ENCODE measurements at regions not wholly inside any gene's neighbourhood (a gene's known extent, or its start where the extent isn't known, plus 50 kb on each side); places are given as distances from the start of the nearest gene placed in this dataset.

DNA sequence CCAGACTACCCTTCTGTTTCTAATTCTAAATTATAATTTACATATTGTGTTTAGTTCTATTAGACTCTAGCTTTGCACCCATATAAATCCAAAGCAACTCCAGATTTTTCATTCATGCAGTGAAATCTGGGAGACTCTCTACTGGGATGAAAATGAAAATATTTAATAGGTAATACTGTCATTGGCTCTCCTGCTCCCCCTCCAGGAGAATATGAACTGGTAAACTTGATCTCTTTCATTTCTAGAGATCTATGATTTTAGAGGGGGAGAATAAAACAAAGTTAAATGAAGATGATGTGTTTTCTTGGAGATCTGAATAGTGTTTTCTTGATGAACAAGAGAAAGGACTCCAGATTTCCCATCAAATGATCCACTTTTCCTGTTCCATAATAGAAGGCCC is 104.3 kb upstream of the TMCC3 start:
- DNase-seq: no peak

DNA sequence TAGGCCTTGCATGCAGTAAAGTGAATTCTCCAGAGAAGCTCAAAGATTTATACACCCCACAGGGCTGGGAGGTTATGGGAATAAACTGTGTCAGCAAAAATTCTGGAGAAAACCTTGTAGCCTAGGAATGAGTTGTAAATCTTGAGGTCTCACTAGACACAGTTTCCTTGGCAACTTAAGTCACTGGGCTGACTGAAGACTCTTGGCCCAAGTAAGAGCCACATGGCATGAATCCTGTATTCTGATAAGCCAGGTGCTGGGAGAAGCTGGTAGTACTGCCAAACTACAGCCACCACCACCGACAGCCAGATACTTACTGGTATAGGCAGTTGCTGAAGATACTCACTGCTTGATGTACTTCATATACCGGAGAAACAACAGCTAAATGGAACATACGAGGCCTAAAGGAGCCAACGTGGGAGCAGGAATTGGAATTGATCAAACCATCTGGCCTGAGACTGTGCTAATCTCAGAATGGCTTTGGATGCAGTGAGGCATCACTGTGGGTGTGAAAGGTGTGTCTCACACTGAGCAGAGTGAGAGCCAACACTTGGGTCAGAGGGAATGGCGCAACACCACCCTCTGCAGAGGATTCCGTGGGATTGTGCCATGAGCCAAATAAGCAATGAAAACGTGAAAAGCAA is 102.8 kb upstream of the TMCC3 start:
- DNase-seq: peak in 2 of 56 donors; percentile 2 to 12

DNA sequence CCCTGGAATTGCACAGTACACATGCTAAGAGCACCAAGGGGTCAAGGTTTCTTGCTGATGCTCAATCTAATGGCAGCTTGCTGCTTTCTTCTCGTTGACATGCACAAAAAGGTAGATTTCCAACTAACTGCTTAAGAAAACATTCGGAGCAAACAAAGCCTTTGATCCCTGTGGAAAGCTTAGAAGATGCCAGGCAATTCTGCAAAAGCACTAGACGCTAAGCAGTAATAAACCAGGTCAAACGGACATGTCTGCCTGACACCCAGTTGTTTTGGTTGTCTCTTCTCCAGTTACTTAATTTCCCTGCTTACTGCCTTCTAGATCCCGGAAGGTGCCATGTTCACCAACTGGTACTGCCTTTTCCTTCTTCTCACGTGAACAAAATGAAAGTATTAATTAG is 100.5 kb upstream of the TMCC3 start:
- no peak for DNase-seq

DNA sequence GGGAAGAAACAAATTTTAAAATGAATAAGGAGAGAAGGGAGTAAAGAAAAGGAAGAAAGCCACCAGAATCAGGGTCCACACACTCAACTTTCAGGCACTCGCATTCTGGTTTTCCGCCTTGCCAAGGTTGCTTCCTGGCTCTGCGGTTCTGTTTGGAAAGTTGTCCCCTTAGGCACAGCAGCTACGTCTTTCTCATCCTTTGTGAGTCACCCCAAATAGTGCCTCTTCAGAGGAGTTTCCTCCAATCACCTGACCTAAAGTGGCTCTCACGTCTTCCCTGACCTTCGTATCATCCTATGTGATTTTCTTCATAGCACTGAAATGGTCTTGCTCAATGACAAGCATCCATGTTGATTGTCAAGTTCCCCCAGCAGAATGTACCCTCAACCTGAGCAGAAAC is 99.5 kb upstream of the TMCC3 start:
- DNase-seq: no peak

DNA sequence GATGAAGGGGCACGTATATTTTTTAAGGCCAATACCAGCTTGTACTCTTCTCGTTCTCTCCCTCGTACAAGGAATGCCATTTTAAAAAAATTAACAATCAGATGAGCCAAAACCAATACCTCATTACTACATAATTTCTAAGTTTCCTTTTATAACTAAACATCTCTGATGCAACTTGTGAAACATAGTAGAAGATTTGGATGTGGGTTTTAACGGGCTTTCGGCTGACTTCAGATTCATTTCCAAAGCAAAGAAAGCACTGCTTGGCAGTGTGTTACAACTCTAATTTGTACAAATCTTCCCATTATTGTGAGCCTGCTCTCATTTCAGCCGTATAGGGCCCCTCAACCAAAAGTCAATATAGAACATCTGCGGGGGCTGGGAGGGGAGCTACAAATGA is 99.1 kb upstream of the TMCC3 start:
- no peak for DNase-seq

DNA sequence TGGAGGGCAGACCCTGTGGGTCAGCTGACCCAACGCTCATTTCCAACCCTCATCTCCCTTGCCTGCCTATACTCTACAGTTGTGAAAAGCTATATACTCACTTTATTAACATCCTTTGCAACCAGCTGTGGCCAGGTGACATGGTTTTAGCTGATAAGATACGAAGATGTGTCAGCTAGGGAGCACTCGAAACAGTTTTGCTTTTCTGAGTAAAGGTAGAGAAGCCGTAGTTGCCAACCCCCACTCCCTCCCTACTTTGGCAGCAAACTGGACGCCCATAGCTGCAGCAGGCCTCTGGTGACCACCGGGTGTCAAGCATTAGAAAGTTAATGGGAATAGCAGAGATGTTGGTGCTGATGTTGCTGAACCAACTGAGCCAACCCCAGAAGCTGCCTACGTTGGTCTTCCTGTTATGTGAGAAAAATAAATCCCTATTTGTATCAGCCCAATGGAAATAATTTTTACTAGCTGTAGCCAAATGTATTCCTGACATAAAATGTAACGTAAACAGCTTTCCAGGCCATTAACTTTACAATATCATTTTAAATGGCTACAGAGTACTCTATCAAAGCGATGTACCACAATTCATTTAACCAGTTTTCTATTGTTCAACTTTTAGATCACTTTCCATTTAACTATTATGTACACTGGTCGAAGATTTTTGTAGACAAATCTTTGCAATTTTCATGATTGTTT is 98.5 kb upstream of the TMCC3 start:
- DNase-seq: no peak

DNA sequence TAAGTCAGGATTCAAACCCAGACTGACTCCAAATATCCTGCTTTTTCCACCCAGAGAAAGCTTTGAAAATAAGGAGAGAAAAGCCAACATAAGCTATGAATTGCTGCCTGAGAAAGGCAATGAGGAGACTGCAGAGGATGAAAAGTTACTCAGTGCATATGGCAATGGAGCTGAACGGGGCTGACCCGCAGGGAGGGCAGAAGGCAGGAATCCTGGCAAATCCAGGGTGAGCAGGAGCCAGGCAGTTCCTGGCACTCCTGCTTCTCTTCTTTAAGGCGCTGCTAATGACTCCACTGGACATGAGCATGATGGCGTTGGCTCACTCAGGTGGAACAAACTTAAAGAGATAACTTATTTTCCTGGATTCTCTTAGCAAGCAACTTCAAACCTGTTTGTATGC is 95.2 kb upstream of the TMCC3 start:
- DNase-seq: no peak

DNA sequence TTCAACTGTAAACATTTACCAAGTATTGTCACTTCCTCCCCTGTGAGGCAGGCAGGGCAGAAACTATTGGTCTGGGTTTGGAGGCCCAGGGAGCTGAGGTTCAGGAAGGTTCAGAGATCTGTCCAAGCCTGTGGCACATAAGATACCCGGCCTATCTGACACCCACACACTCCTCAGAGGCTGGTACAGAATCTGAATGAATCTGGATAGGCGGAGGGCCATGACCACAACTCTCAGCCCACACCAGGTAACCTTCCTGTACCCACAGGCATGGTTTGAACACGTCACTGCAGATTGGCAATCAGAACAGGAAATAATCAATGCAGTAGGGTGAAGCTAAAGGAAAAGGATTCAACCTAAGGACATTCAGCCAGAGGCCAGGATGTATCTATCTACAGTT is 92.8 kb upstream of the TMCC3 start:
- no peak for DNase-seq

DNA sequence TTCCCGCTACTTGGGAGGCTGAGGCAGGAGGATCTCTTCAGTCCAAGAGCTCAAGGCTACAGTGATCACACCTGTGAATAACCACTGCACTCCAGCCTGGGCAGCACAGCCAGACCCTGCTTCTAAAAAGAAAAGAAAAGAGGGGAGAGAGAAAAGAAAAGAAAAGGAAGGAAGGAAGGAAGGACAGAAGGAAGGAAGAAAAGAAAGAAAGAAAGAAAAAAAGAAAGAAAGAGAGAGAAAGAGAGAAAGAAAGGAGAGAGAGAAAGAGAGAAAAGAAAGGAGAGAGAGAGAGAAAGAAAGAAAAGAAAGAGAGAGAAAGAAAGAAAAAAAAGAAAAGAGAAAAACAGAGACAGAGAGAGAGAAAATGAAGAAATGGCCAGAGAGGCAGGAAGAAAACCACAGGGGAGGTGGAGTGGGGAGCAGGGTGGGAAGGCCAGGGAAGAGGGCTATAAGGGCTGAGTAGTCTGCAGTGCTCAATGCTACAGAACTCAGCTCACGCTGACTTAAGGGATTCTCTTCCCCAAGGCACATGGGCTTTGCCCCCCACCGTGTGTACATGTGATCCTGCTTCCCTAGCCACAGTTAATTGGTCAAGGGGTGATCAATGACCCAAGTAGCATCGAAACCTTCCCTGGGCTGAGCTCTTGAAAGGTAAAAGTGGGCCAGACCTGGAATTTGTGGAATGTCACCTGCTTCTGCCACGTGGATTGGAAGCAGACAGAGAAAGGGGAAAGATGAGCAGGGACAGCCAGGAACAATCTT is 90.4 kb upstream of the TMCC3 start:
- DNase-seq: no peak

DNA sequence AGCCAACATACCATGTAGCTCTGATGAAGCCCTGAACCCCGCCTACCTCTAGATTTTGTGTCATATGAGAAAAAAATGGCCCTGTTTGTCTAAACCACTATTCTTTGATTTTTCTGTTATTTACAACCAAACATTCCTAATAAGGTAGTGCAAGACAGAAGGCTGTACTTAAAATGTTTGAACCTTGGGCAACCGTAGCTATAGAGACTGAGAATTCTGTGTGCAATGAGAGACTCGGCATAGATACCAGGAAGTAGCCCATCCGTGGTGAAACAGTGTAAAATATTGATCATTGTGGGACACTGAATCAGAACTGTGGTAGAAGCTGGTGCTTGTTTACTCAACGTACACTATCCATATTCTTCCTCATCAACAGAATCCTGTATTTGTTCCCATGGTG is 86.5 kb upstream of the TMCC3 start:
- no peak for DNase-seq

DNA sequence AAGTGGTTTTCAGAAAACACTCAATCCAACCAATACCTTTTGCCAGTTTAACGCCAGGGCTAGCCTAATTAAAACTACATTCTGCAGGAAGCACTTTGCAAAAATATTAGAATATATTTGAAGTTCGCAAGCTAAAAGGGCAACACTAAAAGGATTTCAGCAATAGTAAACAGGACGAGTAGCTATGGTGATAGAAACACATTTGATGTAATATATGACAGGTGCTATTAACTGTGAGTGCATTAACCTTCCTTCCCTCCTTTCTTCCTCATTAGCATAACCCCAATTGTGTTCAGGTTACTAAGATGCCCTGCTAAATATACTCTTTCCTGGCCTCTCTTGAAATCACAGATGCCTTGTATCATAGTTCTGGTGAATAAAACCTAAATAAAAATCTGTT is 85.6 kb upstream of the TMCC3 start:
- no peak for DNase-seq

DNA sequence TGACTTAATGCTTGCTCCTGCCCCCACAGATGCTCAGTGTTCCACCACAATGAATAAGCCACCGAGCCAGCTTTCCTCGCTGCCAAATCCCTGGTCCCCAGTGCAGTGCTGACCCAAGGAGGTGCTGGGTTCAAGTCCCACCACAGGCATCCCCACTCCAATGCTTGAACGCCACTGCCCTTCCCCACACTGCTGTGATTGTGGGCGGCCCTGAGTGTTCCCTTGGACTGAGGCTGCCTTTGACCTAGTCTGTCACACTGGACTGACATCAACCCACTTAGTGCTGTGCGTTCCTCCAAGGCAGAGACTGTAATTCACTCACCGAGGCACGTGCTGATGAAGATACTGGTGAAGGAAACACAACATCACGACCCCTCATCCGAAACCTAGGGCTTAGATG is 83.4 kb upstream of the TMCC3 start:
- DNase-seq: no peak

DNA sequence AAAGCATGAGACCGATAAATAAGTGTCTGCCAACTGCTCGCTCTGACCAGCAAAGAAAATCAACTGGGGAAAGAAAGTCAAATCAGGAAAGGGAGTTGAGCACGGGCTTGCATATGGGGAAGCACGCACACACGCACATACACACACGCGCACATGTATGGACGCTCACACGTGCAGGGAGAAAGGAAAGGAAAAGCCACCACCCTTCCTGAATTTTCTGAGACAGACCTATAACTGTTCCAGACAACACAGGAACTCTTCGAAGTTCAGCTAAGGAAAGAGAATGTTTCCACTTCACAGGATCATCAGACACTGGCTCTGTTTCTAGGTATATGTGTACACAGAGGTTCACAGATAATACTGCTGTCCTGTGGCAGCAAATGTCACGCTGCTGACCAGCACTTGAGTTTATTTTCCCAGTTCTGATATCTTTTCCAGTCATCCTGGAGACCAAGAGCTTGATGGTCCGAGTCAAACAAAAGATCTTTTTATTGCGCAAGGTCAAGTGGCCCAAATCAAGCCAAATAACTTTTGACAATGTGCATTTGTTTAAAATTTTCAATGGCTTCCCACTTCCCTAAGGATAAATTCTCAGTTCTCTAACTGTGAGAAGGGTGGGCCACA is 82.1 kb upstream of the TMCC3 start:
- DNase-seq: no peak

DNA sequence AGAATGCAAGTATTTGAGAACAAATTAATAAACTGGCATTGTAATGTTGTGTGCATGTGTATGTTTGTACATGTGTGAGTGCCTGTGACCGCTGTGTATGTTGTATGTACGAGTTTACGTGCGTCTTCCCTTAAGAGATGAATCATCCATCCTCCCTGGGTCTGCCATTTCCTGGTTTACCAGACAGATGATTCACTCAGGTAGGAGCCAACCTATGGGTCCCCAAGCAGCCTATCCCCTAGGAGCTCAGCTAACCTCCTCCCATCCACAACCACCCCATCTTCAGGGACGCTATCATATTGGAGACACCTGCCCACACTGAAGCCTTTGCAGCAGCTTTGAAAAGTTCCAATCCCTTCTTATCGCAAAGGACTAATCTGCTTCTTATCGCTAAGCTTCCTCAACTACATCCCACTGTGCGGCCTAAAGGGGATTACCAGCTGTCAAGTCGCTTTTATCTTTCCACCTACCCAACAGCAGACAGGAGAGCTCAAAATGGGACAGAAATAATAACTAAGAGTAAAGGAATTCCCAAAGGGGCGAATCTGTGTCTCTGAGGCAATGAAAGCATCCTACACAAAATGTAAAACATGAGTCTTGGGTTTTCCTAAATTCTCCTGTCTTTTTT is 81.5 kb upstream of the TMCC3 start:
- no peak for DNase-seq

DNA sequence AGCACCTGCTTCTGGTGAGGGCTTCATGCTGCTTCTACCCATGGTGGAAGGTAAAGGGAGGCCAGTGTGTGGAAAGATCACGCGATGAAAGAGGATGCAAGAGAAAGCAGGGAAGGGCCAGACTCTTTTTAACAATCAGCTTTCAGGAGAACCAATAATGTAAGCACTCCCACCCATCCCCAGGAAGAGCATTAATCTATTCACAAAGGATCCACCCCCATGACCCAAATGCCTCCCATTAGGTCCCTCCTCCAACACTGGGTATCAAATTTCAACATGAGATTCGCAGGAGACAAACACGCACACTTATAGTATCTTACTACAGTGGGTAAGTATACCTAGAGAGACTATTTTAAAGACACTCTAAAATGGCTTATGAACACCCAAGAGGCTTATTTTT is 80.5 kb upstream of the TMCC3 start:
- DNase-seq: no peak

DNA sequence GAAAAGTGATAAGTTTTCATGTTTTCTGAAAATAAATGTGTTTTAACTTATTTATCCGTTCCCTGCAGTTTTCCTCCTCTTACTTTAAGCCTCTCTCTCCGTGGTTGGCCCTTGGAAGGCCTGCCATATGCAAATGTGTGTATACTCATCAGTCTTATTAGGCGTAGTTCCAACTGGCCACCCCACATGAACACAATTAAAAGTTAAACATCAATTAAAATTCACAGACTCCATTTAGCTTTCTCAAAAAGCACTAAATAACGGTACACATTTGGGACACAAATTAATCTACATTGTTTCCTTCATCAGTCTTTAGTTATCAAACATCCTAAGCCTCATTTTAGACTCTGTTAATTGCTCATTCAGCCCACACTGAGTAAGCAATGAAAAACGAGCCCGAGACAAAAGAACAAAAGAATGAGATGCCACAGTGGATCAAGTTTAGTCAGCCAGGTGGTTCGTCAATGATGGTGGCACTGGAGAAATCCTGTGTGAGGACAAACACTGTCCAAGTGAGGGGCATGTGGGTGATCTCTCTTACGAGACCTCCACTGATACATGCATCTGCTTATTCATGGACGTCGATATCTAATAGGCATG is 76.0 kb upstream of the TMCC3 start:
- no peak for DNase-seq

DNA sequence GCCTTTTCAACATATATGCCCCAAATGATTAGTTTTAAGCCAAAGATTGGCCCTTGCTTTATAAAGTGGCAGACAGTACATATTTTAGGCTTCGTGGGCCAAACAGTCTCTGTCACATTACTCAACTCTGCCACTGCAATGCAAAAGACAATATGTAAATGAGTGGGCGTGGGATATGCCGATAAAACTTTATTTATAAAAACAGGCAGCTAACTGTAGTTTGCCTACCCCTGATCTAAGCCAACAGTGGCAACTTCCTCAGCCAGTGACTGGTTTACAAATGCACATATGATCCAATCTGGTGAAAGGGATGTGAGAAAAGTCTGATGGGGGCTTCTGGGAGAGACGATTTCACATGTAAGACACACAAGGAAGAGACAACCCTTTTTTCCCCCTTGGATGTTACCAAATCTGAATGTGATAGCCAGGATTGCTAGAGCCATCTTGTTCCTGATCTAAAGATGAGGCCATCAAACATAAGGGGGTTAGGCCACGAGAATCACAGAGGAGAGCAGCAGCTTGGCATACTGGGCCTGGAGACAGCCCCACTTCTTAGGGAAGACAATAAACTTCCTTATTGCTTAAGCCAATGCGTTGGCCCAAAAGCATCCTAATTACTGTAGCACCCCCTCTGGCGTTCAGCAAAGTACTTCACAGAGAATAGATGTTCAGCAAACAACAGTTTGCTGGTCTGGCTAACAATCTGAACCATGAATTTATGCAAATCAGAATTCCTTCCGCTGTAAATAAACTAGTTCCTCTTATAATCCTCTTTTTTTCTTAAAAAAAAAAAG is 75.2 kb upstream of the TMCC3 start:
- peak in 2 of 56 donors; percentile 6 to 46 for DNase-seq

DNA sequence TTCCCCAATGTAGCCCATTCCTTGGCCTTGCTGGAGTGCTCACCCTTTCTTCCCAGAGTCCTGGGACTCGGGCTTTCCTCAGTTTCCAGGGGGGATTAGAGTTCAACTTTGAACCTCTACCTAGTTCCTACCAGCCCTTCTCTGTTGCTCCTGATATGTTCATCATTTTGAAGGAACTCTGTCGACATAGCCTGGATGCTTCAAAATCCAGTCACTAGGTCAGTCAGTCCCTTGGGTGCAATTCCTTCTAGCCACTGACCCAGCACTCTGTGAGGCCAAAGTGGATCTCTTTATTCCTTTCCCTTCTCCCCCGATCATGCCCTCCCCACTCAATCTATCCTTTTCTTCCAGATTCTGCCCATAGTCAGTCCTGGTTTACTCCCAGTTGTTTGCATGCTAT is 72.3 kb upstream of the TMCC3 start:
- DNase-seq: no peak

DNA sequence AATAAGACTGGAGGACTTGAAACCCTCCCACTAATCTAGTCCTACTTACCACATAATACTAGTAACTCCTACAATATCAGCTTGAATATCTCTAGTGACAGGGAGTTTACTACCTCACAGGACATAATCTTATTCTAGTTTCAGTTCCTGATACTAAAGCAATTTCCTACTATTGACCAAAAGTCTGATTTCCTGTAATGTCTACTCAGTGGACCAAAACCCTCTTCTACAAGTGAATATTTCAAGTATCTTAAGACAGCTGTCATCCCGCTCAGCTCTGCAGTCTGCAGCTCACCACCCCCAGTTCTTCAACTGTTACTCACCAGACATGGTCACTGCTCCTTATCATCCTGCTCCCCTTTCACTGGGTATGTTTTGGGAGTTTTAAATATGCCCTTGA is 70.8 kb upstream of the TMCC3 start:
- DNase-seq: no peak

DNA sequence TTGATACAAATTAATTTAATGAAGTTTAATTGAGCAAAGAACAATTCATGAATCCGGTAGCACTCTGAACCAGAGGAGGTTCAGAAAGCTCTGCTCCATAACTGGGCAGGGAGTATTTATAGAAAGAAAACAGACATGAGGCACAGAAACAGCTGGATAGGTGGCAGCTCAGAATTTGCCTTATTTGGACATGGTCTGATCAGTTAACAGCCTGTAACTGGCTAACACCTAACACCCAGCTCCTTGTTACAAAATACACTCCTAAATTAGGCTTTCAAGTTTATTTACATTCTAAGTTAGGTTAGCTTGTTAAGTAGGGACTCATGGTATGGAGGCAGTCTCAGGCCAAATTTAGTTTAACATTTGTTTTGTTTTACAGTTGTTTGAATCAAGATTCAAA is 67.8 kb upstream of the TMCC3 start:
- no peak for DNase-seq

DNA sequence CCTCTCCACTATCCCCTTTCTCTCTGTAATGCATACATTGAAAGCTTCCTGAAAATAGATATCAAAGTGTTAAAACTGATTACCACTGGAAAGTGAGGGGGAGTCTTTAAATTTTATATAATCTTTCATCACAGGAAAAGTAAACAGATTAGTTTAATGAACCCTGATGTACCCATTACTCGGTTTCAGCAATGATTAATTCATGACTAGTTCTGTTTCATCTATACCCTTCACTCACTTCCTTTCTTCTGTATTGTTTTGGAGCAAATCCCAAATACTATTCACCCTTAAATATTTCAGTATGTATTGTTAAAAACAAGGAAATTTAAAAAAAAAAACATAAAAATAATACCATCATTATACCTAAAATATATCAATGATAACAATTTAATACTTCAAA is 67.3 kb upstream of the TMCC3 start:
- no peak for DNase-seq

Measured in amygdala (tissue), 56 donors.